GM19372 (cell line): ENCODE measurements at regions not wholly inside any gene's neighbourhood (a gene's known extent, or its start where the extent isn't known, plus 50 kb on each side); places are given as distances from the start of the nearest gene placed in this dataset.
"Not testable (repeated sequence)": the region's sequence is repeated elsewhere in the genome, so short reads cannot be mapped to it uniquely, and the experiment has no call there.

Experiments used
- ATAC-seq: cut with Tn5 transposase; IDR thresholded peaks from one replicate; pipeline ENCODE4 v1.9.1; 2021; ENCODE audit warnings: mild to moderate bottlenecking, low read depth, moderate library complexity; ENCODE audit not compliant: unreplicated experiment

- ATAC-seq = no peak
Observed at GRCh38 chr9:90062982-90063381, 458.2 kb downstream of the GADD45G start.

- no peak for ATAC-seq
Observed at GRCh38 chr9:90064248-90064647, 459.4 kb downstream of the GADD45G start.

DNA sequence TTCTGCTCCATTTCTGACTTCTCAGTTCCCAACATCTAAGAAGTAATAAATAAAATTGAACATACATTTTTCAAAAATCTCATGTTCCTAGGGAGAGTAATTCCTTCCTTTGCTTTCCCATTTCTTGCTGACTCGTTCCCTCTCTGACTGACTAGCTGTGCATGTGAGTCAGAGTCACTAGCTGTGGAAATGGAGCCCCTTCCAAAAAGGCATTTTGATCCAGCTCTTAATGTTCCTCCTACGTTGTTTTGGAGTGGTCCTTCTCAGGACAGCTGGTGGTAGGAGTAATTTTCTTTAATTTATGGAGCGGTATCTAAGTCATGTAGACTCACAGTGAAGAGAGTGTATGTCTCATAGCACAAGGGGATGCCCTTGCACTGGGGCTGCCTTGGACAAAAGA lies 460.2 kb downstream of the GADD45G start:
- no peak for ATAC-seq

- ATAC-seq = no peak
Observed at GRCh38 chr9:90065851-90066250, 461.0 kb downstream of the GADD45G start.

- no peak for ATAC-seq
Observed at GRCh38 chr9:90069085-90069484, 464.3 kb downstream of the GADD45G start.

DNA sequence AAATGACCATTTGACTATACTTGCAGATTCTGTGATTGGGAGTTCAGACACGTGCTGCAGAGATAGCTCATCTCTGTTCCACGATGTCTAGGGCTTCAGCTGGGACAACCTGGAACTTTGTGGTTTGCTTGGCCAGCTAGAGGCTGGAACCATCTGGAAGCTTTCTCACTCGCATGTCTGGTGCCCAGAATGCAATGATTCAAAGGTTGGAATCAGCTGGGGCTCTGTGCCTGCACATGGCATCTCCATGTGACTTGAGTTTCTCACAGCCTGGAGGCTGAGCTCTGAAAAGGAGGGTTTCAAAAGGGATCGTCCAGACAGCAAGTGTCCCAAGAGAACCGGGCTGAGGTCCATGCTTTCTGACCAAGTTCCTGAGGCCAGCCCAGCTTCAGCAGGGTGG lies 465.2 kb downstream of the GADD45G start:
- no peak for ATAC-seq

DNA sequence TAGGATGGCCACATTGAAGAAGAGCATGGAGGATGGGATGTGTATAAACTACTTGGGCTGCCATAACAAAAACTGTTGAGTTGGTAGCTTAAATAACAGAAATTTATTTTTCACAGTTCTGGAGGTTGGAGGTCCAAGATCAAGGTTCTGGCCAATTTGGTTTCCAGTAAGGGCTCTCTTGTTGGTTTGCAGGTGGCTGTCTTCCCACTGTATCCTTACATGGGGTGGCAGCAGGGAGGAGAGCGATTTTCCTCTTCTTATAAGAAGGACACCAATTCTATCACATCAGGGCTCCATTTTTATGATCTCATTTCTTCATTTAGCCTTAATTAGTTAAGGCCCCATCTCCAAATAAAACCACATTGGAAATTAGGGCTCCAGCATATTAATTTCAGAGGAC lies 465.7 kb downstream of the GADD45G start:
- no peak for ATAC-seq

- no peak for ATAC-seq
Observed at GRCh38 chr9:90070931-90071660, 466.3 kb downstream of the GADD45G start.

- no peak for ATAC-seq
Observed at GRCh38 chr9:90073186-90073945, 468.6 kb downstream of the GADD45G start.

GRCh38 chr9:90074316-90074962 lies 469.6 kb downstream of the GADD45G start:
- ATAC-seq = no peak

DNA sequence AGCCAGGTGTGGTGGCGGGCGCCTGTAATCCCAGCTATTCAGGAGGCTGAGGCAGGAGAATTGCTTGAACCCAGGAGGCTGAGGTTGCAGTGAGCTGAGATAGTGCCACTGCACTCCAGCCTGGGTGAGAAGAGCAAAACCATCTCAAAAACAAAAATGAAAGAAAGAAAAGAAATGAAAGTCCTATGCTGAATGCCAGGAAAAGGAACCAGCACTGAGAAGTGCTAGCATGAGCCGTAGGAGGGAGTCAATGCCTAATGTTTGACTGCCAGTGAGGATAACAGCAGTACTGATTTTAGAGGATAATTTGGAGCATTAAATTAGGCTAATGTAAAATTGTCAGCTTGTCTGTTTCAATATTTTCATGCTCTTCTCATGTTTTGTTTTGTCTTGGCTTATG lies 472.8 kb downstream of the GADD45G start:
- ATAC-seq = not testable (repeated sequence)

GRCh38 chr9:90078988-90079421 lies 474.2 kb downstream of the GADD45G start:
- no peak for ATAC-seq

DNA sequence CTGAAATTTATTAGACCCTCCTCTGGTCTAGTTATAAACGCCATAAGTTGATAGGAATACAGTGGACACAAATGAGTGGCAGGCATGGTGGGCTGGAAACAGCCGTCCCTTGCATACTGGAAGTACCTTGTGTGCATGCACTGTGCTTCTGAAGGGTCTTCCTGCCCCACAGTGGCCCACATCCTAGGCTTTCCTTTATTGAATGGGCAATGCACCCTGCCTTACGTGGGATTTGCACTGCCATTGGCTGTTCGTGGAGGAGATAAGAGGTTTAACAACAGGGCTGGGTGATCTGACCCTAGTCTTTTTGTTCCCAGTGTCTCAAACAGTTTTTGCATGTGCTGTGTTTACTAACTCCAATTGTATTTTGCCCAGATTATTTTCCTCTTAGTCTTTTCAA lies 480.8 kb downstream of the GADD45G start:
- ATAC-seq = no peak

DNA sequence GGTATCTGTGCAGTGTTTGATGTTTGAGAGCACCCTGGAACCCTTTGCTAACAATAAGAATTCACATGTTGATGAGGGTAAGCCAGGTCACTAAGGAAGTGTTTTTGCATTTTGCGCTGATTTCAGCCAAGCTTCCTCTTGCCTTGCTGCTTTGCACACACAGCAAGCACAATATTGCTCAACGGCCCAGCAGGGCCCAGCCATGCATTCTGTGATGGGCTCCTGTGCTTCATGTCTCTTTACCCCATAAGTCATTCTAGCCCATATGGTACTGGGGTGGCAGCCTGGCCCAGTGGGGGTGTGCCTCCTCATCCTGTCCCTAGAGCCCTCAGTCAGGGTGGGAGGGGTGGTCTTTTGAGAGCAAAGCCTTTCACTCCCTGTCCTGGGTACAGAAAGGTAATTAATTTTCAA lies 481.3 kb downstream of the GADD45G start:
- no peak for ATAC-seq

DNA sequence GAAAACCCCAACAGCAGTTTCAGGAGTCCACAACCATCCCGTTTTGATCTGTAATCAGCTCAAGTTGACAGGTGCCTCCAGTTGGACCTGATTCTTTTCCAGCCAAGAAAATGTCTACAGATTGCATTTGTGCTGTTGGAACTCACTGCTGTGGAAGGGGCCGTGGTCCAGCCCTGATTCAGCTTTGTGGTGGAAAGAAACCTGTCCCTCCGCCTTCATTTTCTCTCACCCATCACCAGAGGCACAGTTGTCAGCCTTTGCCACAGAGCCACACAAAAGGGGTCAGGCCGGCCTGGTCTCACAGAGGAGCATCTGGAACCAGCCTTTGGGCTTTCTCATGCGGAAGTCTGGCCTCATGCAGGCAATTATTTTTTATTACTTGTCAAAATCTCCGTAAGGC lies 483.6 kb downstream of the GADD45G start:
- no peak for ATAC-seq

DNA sequence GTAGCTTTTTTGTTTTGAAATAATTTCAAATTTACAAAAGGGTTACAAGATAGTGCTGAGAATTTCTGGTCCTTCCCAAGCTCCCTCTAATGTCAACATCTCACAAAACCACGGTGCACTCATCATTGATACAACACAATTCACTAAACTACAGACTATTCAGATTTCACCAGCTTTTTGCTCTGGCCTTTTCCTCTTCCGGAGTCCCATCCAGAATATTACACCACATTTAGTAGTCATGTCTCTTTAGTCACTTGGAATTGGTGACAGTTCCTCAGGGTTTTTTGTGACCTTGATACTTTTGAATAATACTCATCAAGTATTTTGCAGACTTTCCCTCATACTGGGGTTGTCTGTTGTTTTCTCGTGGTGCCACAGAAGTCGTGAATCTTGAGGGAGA lies 484.0 kb downstream of the GADD45G start:
- ATAC-seq = no peak

DNA sequence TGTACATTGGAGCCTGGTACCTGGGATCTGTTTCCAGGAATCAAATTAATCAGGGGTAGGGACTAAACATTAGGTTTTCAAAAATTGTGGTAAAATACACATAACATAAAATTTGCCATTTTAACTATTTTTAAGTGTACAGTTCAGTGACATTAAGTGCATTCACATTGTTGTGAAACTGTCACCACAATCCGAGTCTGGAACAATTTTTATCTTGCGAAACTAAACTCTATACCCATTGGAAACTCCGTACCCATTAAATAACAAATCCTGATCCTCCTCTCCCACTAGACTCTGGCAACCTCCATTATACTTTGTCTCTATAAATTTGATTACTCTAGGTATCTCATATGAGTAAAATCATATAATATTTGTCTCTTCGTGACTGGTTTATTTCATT lies 486.2 kb downstream of the GADD45G start:
- no peak for ATAC-seq

- ATAC-seq = no peak
Observed at GRCh38 chr9:90092508-90092907, 487.7 kb downstream of the GADD45G start.

DNA sequence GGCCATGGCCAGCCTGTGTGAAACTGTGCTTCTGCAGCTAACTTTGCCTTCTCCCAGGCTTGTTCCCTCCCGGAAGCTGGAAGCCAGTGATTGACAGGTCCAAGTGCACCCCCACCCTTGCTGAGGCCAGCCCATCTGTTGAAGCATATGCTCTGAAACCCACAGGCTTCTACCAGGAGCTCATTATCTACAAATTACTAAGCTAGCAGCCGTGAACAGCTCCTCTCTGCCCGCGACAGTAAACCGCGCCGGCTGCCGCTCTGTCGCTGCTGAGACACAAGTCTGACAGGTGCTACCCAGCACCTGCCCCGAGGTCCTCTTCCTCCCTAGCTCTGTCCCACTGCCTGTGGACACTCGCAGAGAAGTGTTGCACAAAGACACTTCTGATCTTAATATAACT lies 490.9 kb downstream of the GADD45G start:
- no peak for ATAC-seq

- no peak for ATAC-seq
Observed at GRCh38 chr9:90097237-90097636, 492.4 kb downstream of the GADD45G start.

DNA sequence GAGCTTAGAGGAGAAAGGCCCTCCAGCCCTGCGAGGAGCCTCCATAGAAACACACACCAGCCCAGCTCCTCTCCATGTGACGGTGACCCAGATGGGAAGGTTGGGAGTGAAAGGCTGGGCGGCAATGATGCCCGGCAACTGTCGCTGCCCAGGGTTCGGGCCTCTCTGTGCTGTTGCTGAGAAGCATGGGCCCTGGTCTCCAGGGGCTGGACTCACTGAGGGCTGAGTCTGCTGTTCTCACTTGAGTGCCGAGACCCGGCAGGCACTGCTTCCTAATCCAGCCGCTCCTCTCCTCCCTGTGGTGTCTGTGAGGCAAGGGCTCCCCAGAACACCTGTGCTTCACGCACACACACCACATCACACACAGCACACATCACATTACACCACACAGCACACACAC lies 493.6 kb downstream of the GADD45G start:
- ATAC-seq = no peak
